ENCODE measurements at regions not wholly inside any gene's neighbourhood (a gene's known extent, or its start where the extent isn't known, plus 50 kb on each side); places are given as distances from the start of the nearest gene placed in this dataset.

GRCh38 chr11:11022125-11022730 is 164.4 kb upstream of the ZBED5 start:
- TF ChIP-seq CTCF (conservative IDR thresholded peaks at IDR 0.05) = peak; percentile 54
- no peak for TF ChIP-seq ZFX (IDR thresholded peaks at IDR 0.05)

DNA sequence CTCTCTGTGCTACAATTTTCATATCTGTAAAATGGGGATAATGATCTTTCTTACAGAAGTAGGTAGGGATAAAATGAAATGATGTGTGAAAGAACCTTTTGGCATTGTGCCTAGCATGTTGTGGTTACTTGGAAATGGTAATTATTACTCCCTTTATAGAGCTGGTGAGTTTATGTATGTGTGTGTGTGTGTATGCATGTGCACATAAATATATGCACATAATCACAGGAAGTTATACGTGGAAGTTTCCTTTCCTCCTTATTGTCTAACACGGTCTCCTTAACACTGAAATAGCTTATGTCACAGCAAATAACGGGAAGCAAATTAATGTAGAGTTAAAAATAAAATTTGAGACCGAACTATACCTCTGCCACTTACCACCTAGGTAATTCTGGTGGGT is 163.7 kb upstream of the ZBED5 start:
- TF ChIP-seq CTCF (conservative IDR thresholded peaks at IDR 0.05) = no peak
- no peak for TF ChIP-seq ZFX (IDR thresholded peaks at IDR 0.05)
- no peak overlapping the region for H3K27ac ChIP-seq

More at GRCh38 chr11:11022125-11022730, 164.4 kb upstream of the ZBED5 start:
- H3K27ac ChIP-seq = no peak overlapping the region

DNA sequence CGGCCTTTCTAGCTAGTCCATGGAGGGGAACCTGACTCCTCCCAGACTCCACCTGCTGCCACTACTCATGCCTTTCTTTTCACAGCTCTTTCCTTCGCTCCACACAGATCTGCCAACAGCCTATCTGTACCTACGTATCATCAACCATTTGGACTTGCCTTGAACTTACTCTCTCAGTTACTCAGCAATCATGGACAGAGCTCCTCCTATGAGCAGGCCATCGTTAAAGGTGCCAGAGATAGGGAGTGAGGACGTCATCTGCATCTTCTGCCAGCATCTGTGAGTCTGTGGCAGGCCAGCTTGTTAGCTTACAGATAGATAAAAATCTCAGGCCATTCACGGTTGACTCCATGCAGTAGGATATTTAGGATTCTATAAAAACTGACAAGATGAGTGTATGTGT is 162.9 kb upstream of the ZBED5 start:
- no peak overlapping the region for H3K27ac ChIP-seq
- TF ChIP-seq ZFX (IDR thresholded peaks at IDR 0.05) (no peak), CTCF (conservative IDR thresholded peaks at IDR 0.05) (no peak)

DNA sequence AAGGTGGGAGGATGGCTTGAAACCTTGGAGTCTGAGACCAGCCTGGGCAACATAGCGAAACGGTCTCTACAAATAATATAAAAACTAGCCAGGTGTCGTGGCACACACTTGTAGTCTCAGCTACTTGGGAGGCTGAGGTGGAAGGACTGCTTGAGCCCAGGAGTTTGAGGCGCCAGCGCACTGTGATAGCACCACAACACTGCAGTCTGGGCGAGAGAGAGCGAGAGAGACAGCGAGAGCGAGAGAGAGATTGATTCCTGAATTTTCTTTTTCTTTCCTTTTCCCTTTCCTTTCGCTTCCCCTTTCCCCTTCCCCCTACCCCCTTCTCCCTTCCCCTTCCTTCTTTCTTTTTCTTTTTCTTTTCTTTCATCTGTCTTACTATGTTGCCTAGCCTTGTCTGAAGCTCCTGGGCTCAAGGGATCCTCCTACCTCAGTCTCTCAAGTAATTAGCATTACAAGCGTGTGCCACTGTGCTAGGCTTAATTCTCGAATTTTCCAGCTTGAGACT is 162.4 kb upstream of the ZBED5 start:
- H3K27ac ChIP-seq = no peak overlapping the region
- TF ChIP-seq ZFX (IDR thresholded peaks at IDR 0.05) (no peak), CTCF (conservative IDR thresholded peaks at IDR 0.05) (no peak)

DNA sequence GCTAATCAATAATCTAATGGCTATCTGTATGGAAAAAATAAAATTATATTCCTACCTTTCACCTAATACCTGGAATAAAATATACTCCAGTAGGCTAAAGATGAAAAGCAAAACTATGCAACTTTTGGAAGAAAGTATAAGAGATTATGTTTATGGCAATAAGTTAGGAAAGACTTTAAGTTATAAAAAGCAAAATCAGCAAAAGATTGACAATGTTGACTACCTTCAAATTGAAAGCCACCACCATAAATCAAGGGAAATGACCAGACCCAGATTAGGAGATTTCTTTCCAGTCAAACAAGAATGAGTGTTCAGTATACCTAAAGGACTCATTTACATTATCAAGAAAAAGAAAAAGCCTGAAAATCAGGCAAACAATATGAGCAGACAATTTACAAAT is 159.1 kb upstream of the ZBED5 start:
- TF ChIP-seq ZFX (IDR thresholded peaks at IDR 0.05) (no peak), CTCF (conservative IDR thresholded peaks at IDR 0.05) (no peak)
- H3K27ac ChIP-seq = no peak overlapping the region

- H3K27ac ChIP-seq = no peak overlapping the region
- no peak for TF ChIP-seq ZFX (IDR thresholded peaks at IDR 0.05)
- TF ChIP-seq CTCF (conservative IDR thresholded peaks at IDR 0.05) = no peak
Measured at GRCh38 chr11:11016068-11016467, 158.2 kb upstream of the ZBED5 start.

DNA sequence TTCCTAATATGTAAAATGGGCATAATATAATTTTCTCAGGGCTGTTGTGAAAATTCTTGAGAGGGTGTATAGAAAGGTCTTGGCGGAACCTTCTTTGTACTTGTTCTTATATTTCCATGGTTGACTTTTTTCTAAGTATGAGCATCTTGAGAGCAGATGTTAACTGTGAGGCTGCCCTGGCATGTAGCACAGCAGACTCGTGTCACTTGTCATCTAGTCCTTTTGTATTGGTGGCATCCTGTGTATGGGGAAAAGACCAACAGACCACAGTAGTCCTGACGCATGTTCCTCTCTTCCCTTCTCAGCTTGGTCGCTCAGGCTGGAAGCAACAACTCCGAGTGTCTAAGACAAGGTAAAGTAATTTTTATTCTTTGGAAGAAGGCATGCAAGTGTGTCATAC is 153.8 kb upstream of the ZBED5 start:
- TF ChIP-seq ZFX (IDR thresholded peaks at IDR 0.05) = no peak
- H3K27ac ChIP-seq = no peak overlapping the region

DNA sequence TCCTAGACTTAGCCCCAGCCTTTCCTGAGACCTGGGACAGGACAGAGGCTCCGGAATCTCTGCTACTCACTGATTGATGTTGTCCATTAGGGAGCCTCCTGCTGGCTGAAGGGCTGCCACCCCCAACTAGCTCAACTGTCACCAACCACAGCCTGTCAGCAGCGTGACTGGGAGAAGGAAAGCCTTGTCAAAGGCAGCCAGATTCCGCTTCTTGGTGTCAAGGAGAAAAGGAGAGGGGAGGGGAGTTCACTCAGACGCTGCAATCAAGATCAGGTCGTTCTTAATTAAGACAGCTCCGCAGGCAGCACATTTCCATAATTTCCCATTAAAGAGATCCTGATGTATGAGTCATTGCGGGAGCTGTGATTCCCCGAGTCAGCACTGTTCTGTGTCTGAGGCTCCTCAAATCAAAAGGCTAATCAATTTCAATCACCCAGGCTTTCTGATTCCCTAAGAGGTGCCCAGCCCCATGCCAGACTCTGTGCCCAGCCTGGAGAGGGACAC is 152.8 kb upstream of the ZBED5 start:
- H3K27ac ChIP-seq = no peak overlapping the region
- TF ChIP-seq ZFX (IDR thresholded peaks at IDR 0.05) (no peak), CTCF (conservative IDR thresholded peaks at IDR 0.05) (peak; percentile 53)
